ENCODE measurements at regions not wholly inside any gene's neighbourhood (a gene's known extent, or its start where the extent isn't known, plus 50 kb on each side); places are given as distances from the start of the nearest gene placed in this dataset.

DNA sequence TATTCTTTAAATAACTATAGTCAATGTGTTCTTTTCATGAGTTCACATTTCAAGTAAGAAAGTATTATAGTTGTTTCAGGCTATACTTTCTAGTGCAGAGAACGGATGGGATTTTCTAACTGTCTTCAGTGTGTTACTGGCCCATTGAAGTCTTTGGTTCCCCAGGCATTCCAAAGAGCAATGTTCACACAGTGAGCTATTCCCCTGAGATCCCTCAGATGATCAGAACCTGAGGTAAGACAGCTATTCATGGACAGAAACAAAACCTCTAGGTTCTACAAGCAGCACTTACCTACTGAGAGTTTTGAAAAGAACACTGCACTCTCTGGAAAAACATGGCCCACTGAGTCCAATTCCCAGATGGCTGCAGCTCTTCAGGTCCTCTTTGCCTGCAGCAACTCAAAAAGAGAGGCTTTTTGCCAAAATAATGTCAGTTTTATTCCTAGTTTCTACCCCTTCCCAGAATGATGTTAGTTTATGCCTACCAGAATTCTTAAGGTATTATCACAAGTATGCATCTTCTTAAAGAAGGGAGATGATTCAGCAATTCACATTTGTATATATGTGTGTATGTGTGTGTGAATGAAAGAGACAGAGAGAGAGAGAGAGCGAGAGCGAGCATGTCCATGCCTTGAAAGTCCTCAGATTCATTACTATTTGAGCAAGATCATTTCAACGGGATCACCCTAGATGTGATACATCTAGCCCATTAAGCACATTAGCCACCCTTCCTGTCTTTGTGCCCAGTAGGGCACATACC, 146.1 kb downstream of the PDHA2 start:
- no peak for ATAC-seq
- no peak for TF ChIP-seq BACH2 (CRISPR knock-in tag; IDR thresholded peaks at IDR 0.05; ENCODE audit: borderline replicate concordance)
- TF ChIP-seq TSHZ2 (CRISPR knock-in tag; IDR thresholded peaks at IDR 0.05): no peak
- no peak for TF ChIP-seq ZFP30 (CRISPR knock-in tag; IDR thresholded peaks at IDR 0.05)
- TF ChIP-seq TOX (CRISPR knock-in tag; IDR thresholded peaks at IDR 0.05; ENCODE audit: borderline replicate concordance): no peak
- no peak for TF ChIP-seq ISL1 (CRISPR knock-in tag; IDR thresholded peaks at IDR 0.05)
- TF ChIP-seq ZNF565 (CRISPR knock-in tag; conservative IDR thresholded peaks at IDR 0.05; ENCODE audit: low read depth): no peak
- no peak for TF ChIP-seq ARNTL (CRISPR knock-in tag; IDR thresholded peaks at IDR 0.05; ENCODE audit: borderline replicate concordance, low read depth)

DNA sequence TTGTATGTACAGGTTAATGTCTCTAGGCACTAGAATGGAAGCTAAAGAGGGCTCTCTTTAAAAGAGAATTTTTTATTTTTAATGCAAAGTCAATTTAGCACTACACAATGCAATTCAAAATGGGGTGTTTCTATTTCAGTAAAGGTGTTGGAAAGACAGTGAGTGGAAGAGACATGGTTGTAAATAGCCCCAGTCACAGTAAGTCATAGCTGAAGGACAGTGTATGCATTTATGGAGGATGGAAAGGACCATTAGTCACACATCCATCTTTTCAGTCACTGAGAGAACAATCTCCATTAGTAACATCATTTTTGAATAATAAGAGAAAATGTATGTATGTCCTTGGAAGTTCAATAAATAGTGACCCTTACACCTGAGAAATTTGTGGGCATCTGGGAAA, 148.0 kb downstream of the PDHA2 start:
- TF ChIP-seq GLIS3 (CRISPR knock-in tag; IDR thresholded peaks at IDR 0.05) (no peak), RARB (CRISPR knock-in tag; IDR thresholded peaks at IDR 0.05) (no peak), CSDC2 (CRISPR knock-in tag; IDR thresholded peaks at IDR 0.05) (no peak), ZNF565 (CRISPR knock-in tag; conservative IDR thresholded peaks at IDR 0.05; ENCODE audit: low read depth) (no peak), ZFP30 (CRISPR knock-in tag; IDR thresholded peaks at IDR 0.05) (no peak), SNAI2 (CRISPR knock-in tag; IDR thresholded peaks at IDR 0.05) (no peak)
- ATAC-seq: no peak

- ATAC-seq: no peak
- TF ChIP-seq CSDC2 (CRISPR knock-in tag; IDR thresholded peaks at IDR 0.05): no peak
- TF ChIP-seq ZFP30 (CRISPR knock-in tag; IDR thresholded peaks at IDR 0.05): no peak
- no peak for TF ChIP-seq OSR1 (CRISPR knock-in tag; IDR thresholded peaks at IDR 0.05)
- no peak for TF ChIP-seq TCF4 (CRISPR knock-in tag; IDR thresholded peaks at IDR 0.05; ENCODE audit: borderline replicate concordance)
- no peak for TF ChIP-seq PATZ1 (CRISPR knock-in tag; IDR thresholded peaks at IDR 0.05; ENCODE audit: borderline replicate concordance)
- no peak for TF ChIP-seq ZNF8 (CRISPR knock-in tag; IDR thresholded peaks at IDR 0.05)
- TF ChIP-seq, protein P1, sequence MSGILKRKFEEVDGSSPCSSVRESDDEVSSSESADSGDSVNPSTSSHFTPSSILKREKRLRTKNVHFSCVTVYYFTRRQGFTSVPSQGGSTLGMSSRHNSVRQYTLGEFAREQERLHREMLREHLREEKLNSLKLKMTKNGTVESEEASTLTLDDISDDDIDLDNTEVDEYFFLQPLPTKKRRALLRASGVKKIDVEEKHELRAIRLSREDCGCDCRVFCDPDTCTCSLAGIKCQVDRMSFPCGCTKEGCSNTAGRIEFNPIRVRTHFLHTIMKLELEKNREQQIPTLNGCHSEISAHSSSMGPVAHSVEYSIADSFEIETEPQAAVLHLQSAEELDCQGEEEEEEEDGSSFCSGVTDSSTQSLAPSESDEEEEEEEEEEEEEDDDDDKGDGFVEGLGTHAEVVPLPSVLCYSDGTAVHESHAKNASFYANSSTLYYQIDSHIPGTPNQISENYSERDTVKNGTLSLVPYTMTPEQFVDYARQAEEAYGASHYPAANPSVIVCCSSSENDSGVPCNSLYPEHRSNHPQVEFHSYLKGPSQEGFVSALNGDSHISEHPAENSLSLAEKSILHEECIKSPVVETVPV (CRISPR knock-in tag; IDR thresholded peaks at IDR 0.05): no peak
- no peak for TF ChIP-seq ZNF565 (CRISPR knock-in tag; conservative IDR thresholded peaks at IDR 0.05; ENCODE audit: low read depth)
- TF ChIP-seq ARNTL (CRISPR knock-in tag; IDR thresholded peaks at IDR 0.05; ENCODE audit: borderline replicate concordance, low read depth): no peak
- TF ChIP-seq ZC3H10 (CRISPR knock-in tag; IDR thresholded peaks at IDR 0.05): no peak
- TF ChIP-seq ZNF70 (CRISPR knock-in tag; IDR thresholded peaks at IDR 0.05): no peak
- TF ChIP-seq TOX (CRISPR knock-in tag; IDR thresholded peaks at IDR 0.05; ENCODE audit: borderline replicate concordance): no peak
- TF ChIP-seq ESRRG (CRISPR knock-in tag; IDR thresholded peaks at IDR 0.05): no peak
- no peak for TF ChIP-seq RARB (CRISPR knock-in tag; IDR thresholded peaks at IDR 0.05)
- no peak for TF ChIP-seq GLIS3 (CRISPR knock-in tag; IDR thresholded peaks at IDR 0.05)
Measured at GRCh38 chr4:95998311-95998710, 158.4 kb downstream of the PDHA2 start.

DNA sequence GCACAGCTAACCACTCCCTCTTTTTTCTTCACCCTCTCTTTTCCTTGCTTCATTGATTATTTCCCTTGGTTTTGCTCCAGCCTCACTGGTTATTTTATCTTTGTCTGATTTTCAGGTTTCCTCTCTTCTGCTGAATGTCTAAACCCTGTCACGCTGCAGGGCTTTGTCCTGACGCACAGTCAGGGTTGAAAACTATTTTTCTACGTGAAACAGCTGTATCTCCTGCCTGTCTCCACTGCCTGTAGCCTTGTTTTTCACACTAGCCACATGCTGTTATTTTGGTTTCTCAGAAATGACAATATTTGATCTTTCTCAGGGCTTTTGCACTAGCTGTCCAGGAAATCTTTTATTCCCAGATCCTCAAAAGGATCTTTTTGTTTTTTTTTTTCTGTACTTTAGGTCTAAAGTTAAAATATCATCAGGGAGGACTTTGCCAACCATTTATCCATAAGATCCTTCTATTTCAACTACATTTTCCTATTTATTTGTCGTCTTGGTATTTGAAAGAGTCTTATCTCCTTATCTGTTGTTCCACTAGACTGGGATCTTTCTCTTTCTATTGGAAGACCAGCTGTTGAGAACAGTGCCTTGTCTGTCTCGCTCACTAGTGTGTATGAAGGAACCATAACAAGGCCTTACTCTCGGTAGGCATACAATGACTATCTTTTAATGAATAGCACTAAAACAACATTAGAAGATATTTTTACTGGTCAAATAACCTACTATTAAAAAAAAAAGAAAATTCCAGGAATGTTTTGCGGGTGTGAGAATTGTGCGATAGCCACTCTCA, 164.3 kb downstream of the PDHA2 start:
- TF ChIP-seq TCF4 (CRISPR knock-in tag; IDR thresholded peaks at IDR 0.05; ENCODE audit: borderline replicate concordance) (no peak), ISL1 (CRISPR knock-in tag; IDR thresholded peaks at IDR 0.05) (no peak), ZNF565 (CRISPR knock-in tag; conservative IDR thresholded peaks at IDR 0.05; ENCODE audit: low read depth) (no peak), SNAI2 (CRISPR knock-in tag; IDR thresholded peaks at IDR 0.05) (no peak), RARB (CRISPR knock-in tag; IDR thresholded peaks at IDR 0.05) (no peak), ZC3H10 (CRISPR knock-in tag; IDR thresholded peaks at IDR 0.05) (no peak), OSR1 (CRISPR knock-in tag; IDR thresholded peaks at IDR 0.05) (no peak), ZNF8 (CRISPR knock-in tag; IDR thresholded peaks at IDR 0.05) (no peak), POU6F1 (CRISPR knock-in tag; IDR thresholded peaks at IDR 0.05; ENCODE audit: borderline replicate concordance, low read depth) (no peak)
- no peak for ATAC-seq
